SK-N-SH treated with all-trans-retinoic acid at 6 μM for 48 hours (cell line): ENCODE measurements at regions not wholly inside any gene's neighbourhood (a gene's known extent, or its start where the extent isn't known, plus 50 kb on each side); places are given as distances from the start of the nearest gene placed in this dataset.

Experiments
- ATAC-seq: fragments of 200-7000 bp; cut with Tn5 transposase; 3 replicates; pipeline ENCODE4 v1.9.1; 2020; ENCODE audit warnings: mild to moderate bottlenecking, moderate library complexity
- ARNTL ChIP-seq: fragments of 450-650 bp; formaldehyde crosslinking; IDR thresholded peaks from 2 replicates; pipeline ENCODE4 v1.5.0; 2020; ENCODE audit warnings: low read depth, mild to moderate bottlenecking, moderate library complexity, borderline replicate concordance
- BACH2 ChIP-seq: fragments of 250-450 bp; sonication (Bioruptor Pico); IDR thresholded peaks from 2 replicates; pipeline ENCODE4 v1.9.0; 2021; ENCODE audit warnings: mild to moderate bottlenecking, borderline replicate concordance
- CSRNP3 ChIP-seq: fragments of 250-450 bp; sonication (Bioruptor Pico); IDR thresholded peaks from 2 replicates; pipeline ENCODE4 v1.5.1; 2021; ENCODE audit warnings: mild to moderate bottlenecking, moderate library complexity
- ESRRG ChIP-seq: fragments of 250-450 bp; sonication (Bioruptor Pico); IDR thresholded peaks from 2 replicates; pipeline ENCODE4 v1.6.1; 2021; ENCODE audit warnings: mild to moderate bottlenecking
- GLIS3 ChIP-seq: fragments of 250-450 bp; sonication (Bioruptor Pico); IDR thresholded peaks from 2 replicates; pipeline ENCODE4 v1.5.0; 2020; ENCODE audit warnings: mild to moderate bottlenecking, moderate library complexity
- ISL1 ChIP-seq: fragments of 250-450 bp; sonication (Bioruptor Pico); IDR thresholded peaks from 2 replicates; pipeline ENCODE4 v2.1.2; 2022; ENCODE audit warnings: mild to moderate bottlenecking, moderate library complexity
- OSR1 ChIP-seq: fragments of 250-450 bp; sonication (Bioruptor Pico); IDR thresholded peaks from 2 replicates; pipeline ENCODE4 v1.8.0; 2022; ENCODE audit warnings: moderate library complexity, mild to moderate bottlenecking, inconsistent platforms
- PPARA ChIP-seq: fragments of 250-450 bp; sonication (Bioruptor Pico); IDR thresholded peaks from 2 replicates; pipeline ENCODE4 v1.5.0; 2020; ENCODE audit warnings: mild to moderate bottlenecking, borderline replicate concordance
- RARB ChIP-seq: fragments of 250-450 bp; sonication (Bioruptor Pico); IDR thresholded peaks from 2 replicates; pipeline ENCODE4 v1.8.0; 2021; ENCODE audit warnings: mild to moderate bottlenecking, moderate library complexity
- SNAI2 ChIP-seq: fragments of 250-450 bp; sonication (Bioruptor Pico); IDR thresholded peaks from 2 replicates; pipeline ENCODE4 v1.5.0; 2020; ENCODE audit warnings: mild to moderate bottlenecking, moderate library complexity
- TCF4 ChIP-seq: fragments of 250-450 bp; sonication (Bioruptor Pico); IDR thresholded peaks from 2 replicates; pipeline ENCODE4 v1.8.0; 2021; ENCODE audit warnings: mild to moderate bottlenecking, moderate library complexity, borderline replicate concordance
- TOX ChIP-seq: fragments of 250-450 bp; sonication (Bioruptor Pico); IDR thresholded peaks from 2 replicates; pipeline ENCODE4 v1.8.0; 2021; ENCODE audit warnings: mild to moderate bottlenecking, moderate library complexity, borderline replicate concordance
- ZFP3 ChIP-seq: fragments of 250-450 bp; sonication (Bioruptor Pico); IDR thresholded peaks from 2 replicates; pipeline ENCODE4 v1.5.0; 2020; ENCODE audit warnings: mild to moderate bottlenecking, moderate library complexity
- ZFP30 ChIP-seq: fragments of 450-650 bp; formaldehyde crosslinking; IDR thresholded peaks from 2 replicates; pipeline ENCODE4 v1.5.0; 2022; ENCODE audit warnings: mild to moderate bottlenecking, moderate library complexity
- ZNF70 ChIP-seq: fragments of 450-650 bp; formaldehyde crosslinking; IDR thresholded peaks from 2 replicates; pipeline ENCODE4 v1.5.0; 2020; ENCODE audit warnings: mild to moderate bottlenecking, moderate library complexity
- ZNF8 ChIP-seq: fragments of 450-650 bp; formaldehyde crosslinking; IDR thresholded peaks from 2 replicates; pipeline ENCODE4 v1.5.0; 2020; ENCODE audit warnings: mild to moderate bottlenecking, moderate library complexity
- TF ChIP-seq, protein P1 (sequence below): fragments of 250-450 bp; sonication (Bioruptor Pico); IDR thresholded peaks from 2 replicates; pipeline ENCODE4 v1.5.1; 2020; ENCODE audit warnings: low read depth, mild to moderate bottlenecking, moderate library complexity
- TF ChIP-seq, protein P2 (sequence below): fragments of 250-450 bp; sonication (Bioruptor Pico); IDR thresholded peaks from 2 replicates; pipeline ENCODE4 v1.8.0; 2020; ENCODE audit warnings: mild to moderate bottlenecking, moderate library complexity, borderline replicate concordance
- TF ChIP-seq, protein P3 (sequence below): fragments of 250-450 bp; sonication (Bioruptor Pico); IDR thresholded peaks from 2 replicates; pipeline ENCODE4 v1.5.0; 2020; ENCODE audit warnings: mild to moderate bottlenecking, moderate library complexity

- TF ChIP-seq TCF4 (no peak), TOX (CRISPR knock-in tag) (no peak), ZNF70 (no peak), SNAI2 (no peak), BACH2 (CRISPR knock-in tag) (no peak), RARB (CRISPR knock-in tag) (no peak), CSRNP3 (CRISPR knock-in tag) (no peak), ARNTL (CRISPR knock-in tag) (no peak)
- TF ChIP-seq, protein P1, sequence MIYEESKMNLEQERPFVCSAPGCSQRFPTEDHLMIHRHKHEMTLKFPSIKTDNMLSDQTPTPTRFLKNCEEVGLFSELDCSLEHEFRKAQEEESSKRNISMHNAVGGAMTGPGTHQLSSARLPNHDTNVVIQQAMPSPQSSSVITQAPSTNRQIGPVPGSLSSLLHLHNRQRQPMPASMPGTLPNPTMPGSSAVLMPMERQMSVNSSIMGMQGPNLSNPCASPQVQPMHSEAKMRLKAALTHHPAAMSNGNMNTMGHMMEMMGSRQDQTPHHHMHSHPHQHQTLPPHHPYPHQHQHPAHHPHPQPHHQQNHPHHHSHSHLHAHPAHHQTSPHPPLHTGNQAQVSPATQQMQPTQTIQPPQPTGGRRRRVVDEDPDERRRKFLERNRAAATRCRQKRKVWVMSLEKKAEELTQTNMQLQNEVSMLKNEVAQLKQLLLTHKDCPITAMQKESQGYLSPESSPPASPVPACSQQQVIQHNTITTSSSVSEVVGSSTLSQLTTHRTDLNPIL: no peak
- TF ChIP-seq, protein P2, sequence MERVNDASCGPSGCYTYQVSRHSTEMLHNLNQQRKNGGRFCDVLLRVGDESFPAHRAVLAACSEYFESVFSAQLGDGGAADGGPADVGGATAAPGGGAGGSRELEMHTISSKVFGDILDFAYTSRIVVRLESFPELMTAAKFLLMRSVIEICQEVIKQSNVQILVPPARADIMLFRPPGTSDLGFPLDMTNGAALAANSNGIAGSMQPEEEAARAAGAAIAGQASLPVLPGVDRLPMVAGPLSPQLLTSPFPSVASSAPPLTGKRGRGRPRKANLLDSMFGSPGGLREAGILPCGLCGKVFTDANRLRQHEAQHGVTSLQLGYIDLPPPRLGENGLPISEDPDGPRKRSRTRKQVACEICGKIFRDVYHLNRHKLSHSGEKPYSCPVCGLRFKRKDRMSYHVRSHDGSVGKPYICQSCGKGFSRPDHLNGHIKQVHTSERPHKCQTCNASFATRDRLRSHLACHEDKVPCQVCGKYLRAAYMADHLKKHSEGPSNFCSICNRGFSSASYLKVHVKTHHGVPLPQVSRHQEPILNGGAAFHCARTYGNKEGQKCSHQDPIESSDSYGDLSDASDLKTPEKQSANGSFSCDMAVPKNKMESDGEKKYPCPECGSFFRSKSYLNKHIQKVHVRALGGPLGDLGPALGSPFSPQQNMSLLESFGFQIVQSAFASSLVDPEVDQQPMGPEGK: no peak
Measured at GRCh38 chr2:71950256-71951082, 197.2 kb downstream of the CYP26B1 start (continued).

DNA sequence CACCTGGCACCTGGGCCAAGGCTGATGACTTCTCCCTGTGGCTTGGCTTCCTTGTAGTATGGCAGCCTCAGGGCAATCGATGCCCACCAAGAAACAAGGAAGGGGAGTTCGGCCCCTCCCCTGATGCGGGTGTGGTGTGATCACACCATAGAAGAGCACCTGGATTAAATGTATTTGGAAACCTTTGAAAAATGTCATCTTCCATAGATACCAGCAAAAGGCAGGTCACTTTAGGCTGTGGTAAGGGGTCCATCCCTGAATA is 198.2 kb downstream of the CYP26B1 start:
- TF ChIP-seq ZNF70 (no peak), ZFP3 (CRISPR knock-in tag) (no peak), CSRNP3 (CRISPR knock-in tag) (no peak), TOX (CRISPR knock-in tag) (no peak), ZFP30 (CRISPR knock-in tag) (no peak), ZNF8 (CRISPR knock-in tag) (no peak)
- TF ChIP-seq, protein P3, sequence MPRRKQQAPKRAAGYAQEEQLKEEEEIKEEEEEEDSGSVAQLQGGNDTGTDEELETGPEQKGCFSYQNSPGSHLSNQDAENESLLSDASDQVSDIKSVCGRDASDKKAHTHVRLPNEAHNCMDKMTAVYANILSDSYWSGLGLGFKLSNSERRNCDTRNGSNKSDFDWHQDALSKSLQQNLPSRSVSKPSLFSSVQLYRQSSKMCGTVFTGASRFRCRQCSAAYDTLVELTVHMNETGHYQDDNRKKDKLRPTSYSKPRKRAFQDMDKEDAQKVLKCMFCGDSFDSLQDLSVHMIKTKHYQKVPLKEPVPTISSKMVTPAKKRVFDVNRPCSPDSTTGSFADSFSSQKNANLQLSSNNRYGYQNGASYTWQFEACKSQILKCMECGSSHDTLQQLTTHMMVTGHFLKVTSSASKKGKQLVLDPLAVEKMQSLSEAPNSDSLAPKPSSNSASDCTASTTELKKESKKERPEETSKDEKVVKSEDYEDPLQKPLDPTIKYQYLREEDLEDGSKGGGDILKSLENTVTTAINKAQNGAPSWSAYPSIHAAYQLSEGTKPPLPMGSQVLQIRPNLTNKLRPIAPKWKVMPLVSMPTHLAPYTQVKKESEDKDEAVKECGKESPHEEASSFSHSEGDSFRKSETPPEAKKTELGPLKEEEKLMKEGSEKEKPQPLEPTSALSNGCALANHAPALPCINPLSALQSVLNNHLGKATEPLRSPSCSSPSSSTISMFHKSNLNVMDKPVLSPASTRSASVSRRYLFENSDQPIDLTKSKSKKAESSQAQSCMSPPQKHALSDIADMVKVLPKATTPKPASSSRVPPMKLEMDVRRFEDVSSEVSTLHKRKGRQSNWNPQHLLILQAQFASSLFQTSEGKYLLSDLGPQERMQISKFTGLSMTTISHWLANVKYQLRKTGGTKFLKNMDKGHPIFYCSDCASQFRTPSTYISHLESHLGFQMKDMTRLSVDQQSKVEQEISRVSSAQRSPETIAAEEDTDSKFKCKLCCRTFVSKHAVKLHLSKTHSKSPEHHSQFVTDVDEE (CRISPR knock-in tag): no peak
- no peak for ATAC-seq

DNA sequence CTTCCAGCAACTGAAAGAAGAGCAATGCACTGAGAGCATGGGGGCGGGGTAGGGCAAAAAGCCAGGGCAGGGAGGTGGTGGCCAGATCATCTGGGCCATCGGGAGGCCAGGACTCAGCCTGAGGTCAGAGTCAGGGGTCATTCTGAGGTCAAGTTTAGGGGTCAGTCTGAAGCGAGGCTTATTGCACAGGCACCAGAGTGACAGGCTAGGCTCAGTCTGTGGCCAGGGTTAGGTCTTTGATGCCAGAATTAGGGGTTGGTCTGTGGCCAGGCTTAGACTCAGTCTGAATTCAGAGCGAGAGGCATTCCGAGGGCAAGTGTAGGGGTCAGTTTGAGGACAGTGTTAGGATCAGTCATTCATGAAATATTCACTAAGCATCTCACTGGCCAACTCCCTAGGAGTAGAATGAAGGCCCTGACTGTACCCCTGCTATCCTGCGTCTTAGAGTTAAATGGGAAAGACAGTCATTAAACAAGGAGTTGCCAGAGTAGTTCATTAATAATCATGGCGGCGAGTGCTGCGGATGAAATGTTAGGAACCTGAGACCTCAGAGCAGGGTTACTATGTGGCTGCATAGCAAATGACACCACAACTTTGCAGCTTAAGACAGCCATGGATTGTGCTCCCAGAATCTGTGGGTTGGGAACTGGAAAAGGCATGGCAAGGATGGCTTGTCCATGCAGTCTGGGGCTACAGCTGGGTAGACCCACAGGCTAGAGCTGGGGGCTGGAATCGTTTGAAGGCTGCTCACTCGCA is 198.7 kb downstream of the CYP26B1 start:
- ATAC-seq: no peak
- TF ChIP-seq ISL1 (CRISPR knock-in tag) (no peak), GLIS3 (CRISPR knock-in tag) (no peak), ARNTL (CRISPR knock-in tag) (no peak)

DNA sequence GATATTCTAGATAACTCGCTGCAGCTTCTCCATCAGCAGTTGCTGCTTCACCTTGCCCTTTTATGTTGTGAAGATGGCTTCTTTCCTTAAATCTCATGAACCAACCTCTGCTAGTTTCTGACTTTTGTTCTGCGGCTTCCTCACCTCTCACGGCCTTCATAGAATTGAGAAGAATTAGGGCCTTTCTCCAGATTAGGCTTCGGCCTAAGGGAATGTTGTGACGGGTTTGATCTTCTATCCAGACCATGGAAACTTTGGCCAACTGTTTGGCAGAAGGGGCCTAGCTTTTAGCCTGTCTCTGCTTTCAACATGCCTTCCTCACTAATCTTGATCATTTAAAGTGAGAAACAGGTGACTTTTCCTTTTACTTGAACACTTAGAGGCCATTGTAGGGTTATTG is 199.9 kb downstream of the CYP26B1 start:
- ATAC-seq: no peak
- TF ChIP-seq ESRRG (no peak), ZFP30 (CRISPR knock-in tag) (no peak), CSRNP3 (CRISPR knock-in tag) (no peak), OSR1 (no peak), RARB (CRISPR knock-in tag) (no peak), ZNF8 (CRISPR knock-in tag) (no peak), PPARA (CRISPR knock-in tag) (no peak), SNAI2 (no peak)
- TF ChIP-seq, protein P1: no peak
- TF ChIP-seq, protein P3 (CRISPR knock-in tag): no peak
